Endothelial cell of umbilical vein (primary cell): ENCODE measurements at regions not wholly inside any gene's neighbourhood (a gene's known extent, or its start where the extent isn't known, plus 50 kb on each side); places are given as distances from the start of the nearest gene placed in this dataset.

ENCODE experiments used
- BruUV-seq: library from RNA; stranded (reverse); fragments of 400-500 nt; replicated peaks from 2 replicates; lab custom pipeline; 2021; lab: Mats Ljungman, UMichigan
- CTCF ChIA-PET: fragments of 300-600, 350-600 bp; sonication (Branson Sonifier 250); formaldehyde crosslinking; loops from one replicate; lab custom pipeline; 2021; ENCODE audit warnings: antibody characterized with exemption, inconsistent platforms; lab: Charles Lee
- POLR2A ChIA-PET: fragments of 300-600, 350-600 bp; sonication (Branson Sonifier 250); formaldehyde crosslinking; loops from one replicate; lab custom pipeline; 2021; ENCODE audit warnings: antibody characterized with exemption, inconsistent platforms; lab: Charles Lee
- DNase-seq: peaks from one replicate; pipeline ENCODE4 v3.0.0-alpha.2; 2011; ENCODE audit warnings: low read depth, low spot score
- FAIRE-seq: peaks from 2 replicates; lab custom pipeline; 2011; peaks lifted over from hg19 to GRCh38; lab: Jason Lieb, UNC
- H2AFZ ChIP-seq: 2 replicates; pipeline ENCODE4 v1.6.0; 2012; ENCODE audit warnings: low read depth, low read length, control low read depth, inconsistent platforms
- H3K27ac ChIP-seq: 2 replicates; pipeline ENCODE4 v1.5.1; 2011; ENCODE audit warnings: low read depth, mild to moderate bottlenecking, control low read depth, low read length, moderate library complexity; ENCODE audit not compliant: insufficient read depth
- H3K27me3 ChIP-seq, 2 experiments: 2 replicates each; pipeline versions ENCODE4 v1.6.0 to v1.6.1; 2011; ENCODE audit warnings: low read length in 2 of 2, mixed read lengths in 1 of 2; ENCODE audit not compliant: control insufficient read depth in 2 of 2, insufficient read depth in 2 of 2
- H3K36me3 ChIP-seq, 2 experiments: 2 replicates in 1 of 2; 3 replicates in 1 of 2; pipeline ENCODE4 v1.5.1; 2011; ENCODE audit warnings: low read length in 2 of 2, mild to moderate bottlenecking in 1 of 2, moderate library complexity in 1 of 2; ENCODE audit not compliant: control insufficient read depth in 2 of 2, insufficient read depth in 2 of 2; ENCODE audit errors: extremely low read depth in 1 of 2
- H3K4me1 ChIP-seq: 3 replicates; pipeline ENCODE4 v1.5.1; 2011; ENCODE audit warnings: mild to moderate bottlenecking, low read length; ENCODE audit not compliant: control insufficient read depth, insufficient read depth; ENCODE audit errors: extremely low read depth
- H3K4me2 ChIP-seq: 2 replicates; pipeline ENCODE4 v1.6.1; 2011; ENCODE audit warnings: low read length, control low read depth, mixed read lengths; ENCODE audit not compliant: insufficient read depth
- H3K4me3 ChIP-seq, 3 experiments: fragments of 200-600 bp in 1 of 3; sonication (generic), shearing (Covaris generic) in 1 of 3; replicated peaks in 1 of 3; 2 replicates each; pipeline ENCODE4 v1.5.1; 2011 to 2016; ENCODE audit warnings: control low read depth in 3 of 3, low read length in 3 of 3, mild to moderate bottlenecking in 2 of 3, inconsistent platforms in 1 of 3, low read depth in 1 of 3, moderate library complexity in 1 of 3; ENCODE audit not compliant: insufficient read depth in 1 of 3
- H3K79me2 ChIP-seq: 2 replicates; pipeline ENCODE4 v1.6.0; 2012; ENCODE audit warnings: low read length, inconsistent platforms; ENCODE audit not compliant: control insufficient read depth, insufficient read depth
- H3K9ac ChIP-seq: replicated peaks from 2 replicates; pipeline ENCODE3; 2011; ENCODE audit warnings: low read length, control low read depth; ENCODE audit not compliant: insufficient read depth; ENCODE audit errors: extremely low read depth
- H3K9me1 ChIP-seq: replicated peaks from 3 replicates; pipeline ENCODE4 v1.6.0; 2011; ENCODE audit warnings: mild to moderate bottlenecking, low read length; ENCODE audit not compliant: control insufficient read depth, insufficient read depth; ENCODE audit errors: extremely low read depth
- H3K9me3 ChIP-seq: replicated peaks from 2 replicates; pipeline ENCODE4 v1.5.1; 2012; ENCODE audit warnings: low read length, inconsistent platforms; ENCODE audit not compliant: control insufficient read depth, insufficient read depth
- H4K20me1 ChIP-seq: replicated peaks from 2 replicates; pipeline ENCODE3; 2011; ENCODE audit warnings: mild to moderate bottlenecking, low read length; ENCODE audit not compliant: control insufficient read depth, insufficient read depth; ENCODE audit errors: extremely low read depth
- CTCF ChIP-seq, 2 donors: IDR thresholded peaks; 1 replicate in 1 of 2; 2 replicates in 1 of 2; pipeline ENCODE4 v1.5.1; 2011; ENCODE audit warnings: low read length in 2 of 2, mild to moderate bottlenecking in 2 of 2, moderate library complexity in 2 of 2, control low read depth in 1 of 2, inconsistent platforms in 1 of 2, low read depth in 1 of 2; ENCODE audit not compliant: insufficient read depth in 1 of 2; ENCODE audit errors: extremely low read depth in 1 of 2
- EZH2 ChIP-seq: IDR thresholded peaks from 2 replicates; pipeline ENCODE4 v1.6.1; 2012; ENCODE audit warnings: borderline replicate concordance, low read depth, mild to moderate bottlenecking, moderate library complexity, low read length, inconsistent platforms; ENCODE audit not compliant: severe bottlenecking
- FOS ChIP-seq: IDR thresholded peaks from 2 replicates; pipeline ENCODE4 v1.6.1; 2011; ENCODE audit warnings: mild to moderate bottlenecking, low read length, moderate library complexity, borderline replicate concordance; ENCODE audit not compliant: insufficient read depth
- GATA2 ChIP-seq: IDR thresholded peaks from 2 replicates; pipeline ENCODE4 v1.7.0; 2011; ENCODE audit warnings: low read depth, mild to moderate bottlenecking, moderate library complexity, mixed read lengths, low read length; ENCODE audit not compliant: insufficient read length, insufficient read depth
- JUN ChIP-seq: IDR thresholded peaks from 2 replicates; pipeline ENCODE4 v1.6.1; 2011; ENCODE audit warnings: borderline replicate concordance, low read depth; ENCODE audit not compliant: insufficient read length, insufficient read depth
- MAX ChIP-seq: IDR thresholded peaks from 2 replicates; pipeline ENCODE4 v1.6.1; 2011; ENCODE audit not compliant: insufficient read depth, insufficient read length
- MYC ChIP-seq: IDR thresholded peaks from one replicate; pipeline ENCODE4 v1.6.1; 2011; ENCODE audit warnings: mild to moderate bottlenecking, low read depth, low read length
- POLR2A ChIP-seq: IDR thresholded peaks from 2 replicates; pipeline ENCODE4 v1.6.1; 2012; ENCODE audit warnings: low read depth, mild to moderate bottlenecking, control low read depth, low read length
- POLR2AphosphoS5 ChIP-seq: IDR thresholded peaks from 2 replicates; pipeline ENCODE4 v1.6.1; 2012; ENCODE audit warnings: low read depth, mild to moderate bottlenecking, control low read depth, low read length, moderate library complexity; ENCODE audit not compliant: insufficient read depth
- dilution Hi-C: fragments of 300-500 bp; cut with MboI; formaldehyde crosslinking; loops from one replicate; pipeline ENCODE4 v1.15.0; 2019; ENCODE audit warnings: low sequenced_read_pairs; ENCODE audit not compliant: extremely low pct_ligation_motif_present
- intact Hi-C: fragments of 100-400 bp; cut with micrococcal nuclease; formaldehyde crosslinking; loops from one replicate; pipeline ENCODE4 v1.10.0; 2022

GRCh38 chr3:147941969-147942368, 532.8 kb downstream of the ZIC1 start:
- Histone ChIP-seq H3K9ac (no peak overlapping the region), H3K9me1 (no peaks in the 10 kb centered on the region), H3K36me3 (no peaks in the 10 kb centered on the region), H2AFZ (no peak overlapping the region), H3K9me3 (no peaks in the 10 kb centered on the region), H3K4me3 (no peak overlapping the region), H4K20me1 (no peaks in the 10 kb centered on the region), H3K79me2 (no peaks in the 10 kb centered on the region), H3K4me1 (peaks cover 13% of the 10 kb centered on the region), H3K27ac (no peak overlapping the region), H3K27me3 (no peaks in the 10 kb centered on the region), H3K4me2 (no peak overlapping the region)
- BruUV-seq, result no TSS peak
- intact Hi-C loops, result loop anchor here (5.0 kb wide), 1 partner anchor 135 kb away; no protein-coding TSS in a partner anchor
- TF ChIP-seq POLR2A, result no peak
- no peak for TF ChIP-seq EZH2
- TF ChIP-seq POLR2AphosphoS5, result no peak
- TF ChIP-seq JUN, result no peak
- no peak for TF ChIP-seq GATA2
- no peak for TF ChIP-seq CTCF (IDR thresholded peaks at IDR 0.05; ENCODE audit: extremely low read depth in 1 of 2, insufficient read depth in 1 of 2, low read depth in 1 of 2, low read length in 2 of 2)
- no peak for TF ChIP-seq MYC
- no peak for TF ChIP-seq FOS
- no peak for TF ChIP-seq MAX
- dilution Hi-C loops, result no loop called here
- POLR2A ChIA-PET, result no interaction called here
- DNase-seq (no peak), FAIRE-seq (no peak)
- CTCF ChIA-PET, result no interaction called here
